PC-9 (cell line): ENCODE measurements at regions not wholly inside any gene's neighbourhood (a gene's known extent, or its start where the extent isn't known, plus 50 kb on each side); places are given as distances from the start of the nearest gene placed in this dataset.

Source experiments
- EZH2 ChIP-seq: fragments of 200-600 bp; sonication (generic); IDR thresholded peaks from 2 replicates; pipeline ENCODE4 v1.8.0; 2017; ENCODE audit warnings: antibody characterized with exemption, low read depth
- TF ChIP-seq, protein P1 (sequence below): fragments of 200-600 bp; sonication (generic); conservative IDR thresholded peaks from 2 replicates; pipeline ENCODE4 v1.6.1; 2017; ENCODE audit warnings: mixed run types, antibody characterized with exemption, mild to moderate bottlenecking, moderate library complexity

GRCh38 chr12:124194893-124195566 is 99.9 kb upstream of the RFLNA start:
- TF ChIP-seq, protein P1, sequence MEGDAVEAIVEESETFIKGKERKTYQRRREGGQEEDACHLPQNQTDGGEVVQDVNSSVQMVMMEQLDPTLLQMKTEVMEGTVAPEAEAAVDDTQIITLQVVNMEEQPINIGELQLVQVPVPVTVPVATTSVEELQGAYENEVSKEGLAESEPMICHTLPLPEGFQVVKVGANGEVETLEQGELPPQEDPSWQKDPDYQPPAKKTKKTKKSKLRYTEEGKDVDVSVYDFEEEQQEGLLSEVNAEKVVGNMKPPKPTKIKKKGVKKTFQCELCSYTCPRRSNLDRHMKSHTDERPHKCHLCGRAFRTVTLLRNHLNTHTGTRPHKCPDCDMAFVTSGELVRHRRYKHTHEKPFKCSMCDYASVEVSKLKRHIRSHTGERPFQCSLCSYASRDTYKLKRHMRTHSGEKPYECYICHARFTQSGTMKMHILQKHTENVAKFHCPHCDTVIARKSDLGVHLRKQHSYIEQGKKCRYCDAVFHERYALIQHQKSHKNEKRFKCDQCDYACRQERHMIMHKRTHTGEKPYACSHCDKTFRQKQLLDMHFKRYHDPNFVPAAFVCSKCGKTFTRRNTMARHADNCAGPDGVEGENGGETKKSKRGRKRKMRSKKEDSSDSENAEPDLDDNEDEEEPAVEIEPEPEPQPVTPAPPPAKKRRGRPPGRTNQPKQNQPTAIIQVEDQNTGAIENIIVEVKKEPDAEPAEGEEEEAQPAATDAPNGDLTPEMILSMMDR = no peak
- TF ChIP-seq EZH2 = no peak
